Limb (tissue), 2 donors: ENCODE measurements at regions not wholly inside any gene's neighbourhood (a gene's known extent, or its start where the extent isn't known, plus 50 kb on each side); places are given as distances from the start of the nearest gene placed in this dataset.
A peak's percentile ranks its signal among the peaks of the same experiment; 100 is the strongest.

ENCODE experiments used
- DNase-seq, 2 donors: peaks; one replicate each; pipeline ENCODE4 v3.0.0-alpha.2; 2016; ENCODE audit errors: extremely low spot score in 2 of 2

DNA sequence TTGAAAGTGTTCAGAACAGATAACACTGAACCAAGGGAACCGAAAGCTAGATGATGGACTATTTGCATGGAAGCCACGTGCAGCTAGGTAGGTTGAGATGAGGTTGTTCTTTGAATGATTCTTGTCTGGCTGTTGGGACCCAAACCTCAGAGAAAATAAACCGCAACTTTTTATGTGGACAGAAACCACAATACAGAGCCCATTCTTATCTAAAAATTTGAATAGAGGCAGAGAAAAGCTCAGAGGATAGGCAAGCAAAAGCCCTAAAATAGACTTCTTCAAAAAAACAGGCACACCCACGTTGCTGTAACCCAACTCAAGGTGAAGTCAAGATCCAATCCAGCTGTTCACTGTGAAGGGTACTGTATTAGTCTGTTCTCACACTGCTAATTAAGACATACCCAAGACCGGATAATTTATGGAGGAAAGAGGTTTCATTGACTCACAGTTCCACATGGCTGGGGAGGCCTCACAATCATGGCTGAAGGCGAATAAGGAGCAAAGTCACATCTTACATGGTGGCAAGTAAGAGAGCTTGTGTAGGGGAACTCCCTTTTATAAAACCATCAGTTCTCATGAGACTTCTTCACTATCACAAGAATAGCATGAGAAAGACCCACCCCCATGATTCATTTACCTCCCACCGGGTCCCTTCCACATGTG is 353.8 kb downstream of the AACS start:
- no peak for DNase-seq

DNA sequence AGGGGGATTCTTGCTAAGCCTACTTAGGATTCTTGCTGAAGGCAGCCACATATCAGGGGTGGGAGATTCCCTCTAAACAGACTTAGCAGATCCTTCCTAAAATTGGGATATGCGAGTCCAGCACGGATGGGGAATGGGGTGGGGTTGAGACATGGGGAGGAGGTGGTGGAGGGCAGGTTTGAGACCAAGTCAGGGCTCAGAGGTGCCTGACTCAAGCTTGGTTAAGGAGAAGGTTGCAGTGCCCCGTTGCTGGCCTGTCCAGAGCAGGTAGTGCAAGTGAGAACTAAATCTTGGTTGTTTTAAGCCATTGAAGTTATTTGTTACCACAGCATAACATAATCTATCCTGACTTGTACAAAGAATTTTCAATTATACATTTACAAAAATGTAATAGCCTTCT is 359.7 kb downstream of the AACS start:
- DNase-seq = no peak

DNA sequence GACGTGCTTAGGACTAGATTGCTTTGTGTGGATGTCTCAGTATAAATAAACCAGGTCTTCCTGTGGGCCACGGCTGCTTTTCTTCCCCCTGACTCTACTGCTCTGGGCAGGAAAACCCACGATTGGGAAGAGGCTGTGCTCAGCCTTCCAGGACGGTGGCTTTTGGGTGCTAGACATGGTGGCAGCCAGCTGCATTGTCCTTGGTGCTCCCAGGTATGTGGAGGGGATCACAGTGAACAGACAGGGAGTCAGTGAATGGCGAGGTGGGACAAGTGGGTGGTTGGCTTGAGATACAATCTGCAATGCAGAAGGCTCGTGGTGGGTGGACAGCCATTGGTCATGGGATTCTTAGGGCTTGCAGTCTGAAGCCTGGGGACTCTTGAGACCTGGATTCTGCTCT is 366.3 kb downstream of the AACS start:
- DNase-seq = no peak

DNA sequence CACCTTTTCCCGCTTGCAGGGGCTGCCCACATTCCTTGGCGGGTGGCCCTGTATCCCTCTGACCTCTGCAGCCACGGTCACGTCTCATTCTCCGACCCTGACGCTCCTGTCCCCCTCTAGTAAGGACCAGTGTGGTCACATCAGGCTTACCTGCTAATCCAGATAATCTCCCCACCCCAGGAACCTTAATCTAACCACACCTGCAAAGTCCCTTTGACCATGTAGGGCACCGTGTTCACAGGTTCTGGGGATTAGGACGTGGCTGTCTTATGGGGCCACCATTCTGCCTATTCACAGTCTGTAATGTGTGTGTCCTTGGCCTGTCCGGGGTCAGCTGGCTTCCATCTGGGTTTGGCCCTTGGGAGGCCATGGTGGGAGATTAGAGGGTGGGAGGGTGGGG is 368.9 kb downstream of the AACS start:
- no peak for DNase-seq

DNA sequence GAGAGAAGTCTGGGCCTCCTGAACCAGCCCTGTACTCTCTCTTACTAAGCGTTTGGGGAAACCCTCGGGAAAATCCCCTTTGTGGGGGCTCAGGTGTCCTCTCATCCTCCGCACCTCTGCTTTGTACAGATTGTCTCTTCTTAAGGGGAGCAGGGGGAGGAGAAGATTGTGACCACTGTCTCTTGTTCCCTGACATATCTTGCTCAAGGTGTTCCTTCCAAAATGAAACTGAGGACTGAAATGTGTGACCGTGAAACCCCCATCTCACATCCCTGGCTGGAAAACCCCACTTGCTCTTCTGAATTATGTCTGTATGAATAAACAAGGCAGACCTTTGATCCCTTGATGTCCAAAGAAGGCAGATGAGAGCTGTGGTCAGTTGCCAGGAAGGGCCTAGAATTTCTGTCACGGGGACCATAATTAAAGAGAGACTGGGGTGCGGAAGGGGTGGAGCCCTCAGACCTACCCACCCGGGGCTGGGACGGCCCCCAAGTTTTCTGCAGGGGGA is 369.8 kb downstream of the AACS start:
- no peak for DNase-seq

DNA sequence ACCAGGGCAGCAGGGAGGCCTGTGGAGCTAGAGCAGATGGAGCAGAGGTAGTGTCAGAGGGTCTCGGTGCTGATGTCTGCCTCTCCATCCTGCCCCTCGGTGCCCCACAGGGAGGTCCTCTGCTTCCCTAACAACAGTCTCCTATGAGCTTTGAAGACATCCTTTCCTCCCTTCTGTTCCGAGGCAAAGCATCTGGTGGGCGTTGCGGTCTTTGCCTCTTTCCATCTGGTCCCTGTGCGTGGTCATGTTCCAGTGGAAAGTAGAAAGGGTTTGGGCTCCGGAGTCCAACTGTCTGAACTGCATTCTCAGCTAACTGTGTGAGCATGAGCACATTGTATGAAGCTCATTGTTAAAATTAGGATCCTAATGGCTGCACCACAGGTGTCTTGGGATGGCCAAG is 370.6 kb downstream of the AACS start:
- DNase-seq = no peak

DNA sequence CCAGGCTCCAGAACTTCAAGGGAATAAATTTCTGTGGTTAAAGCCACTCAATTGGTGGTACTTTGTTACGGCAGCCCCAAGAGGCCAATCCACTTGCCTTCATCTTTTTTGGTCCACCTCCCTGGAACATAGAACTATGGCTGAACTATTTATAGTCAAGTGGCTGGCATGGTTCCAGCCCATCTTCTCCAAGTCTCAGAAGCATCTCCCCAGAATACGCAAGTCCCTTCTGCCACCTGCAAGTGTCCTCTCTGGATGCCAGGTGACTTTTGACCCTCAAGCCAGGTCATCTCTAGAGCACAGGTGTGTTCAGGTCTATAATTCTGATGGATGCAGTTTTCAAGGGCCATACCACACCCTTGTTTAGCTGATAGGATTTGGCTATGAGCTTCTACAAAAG is 371.5 kb downstream of the AACS start:
- DNase-seq = no peak

GRCh38 chr12:125440399-125440798 is 375.2 kb downstream of the AACS start:
- no peak for DNase-seq

DNA sequence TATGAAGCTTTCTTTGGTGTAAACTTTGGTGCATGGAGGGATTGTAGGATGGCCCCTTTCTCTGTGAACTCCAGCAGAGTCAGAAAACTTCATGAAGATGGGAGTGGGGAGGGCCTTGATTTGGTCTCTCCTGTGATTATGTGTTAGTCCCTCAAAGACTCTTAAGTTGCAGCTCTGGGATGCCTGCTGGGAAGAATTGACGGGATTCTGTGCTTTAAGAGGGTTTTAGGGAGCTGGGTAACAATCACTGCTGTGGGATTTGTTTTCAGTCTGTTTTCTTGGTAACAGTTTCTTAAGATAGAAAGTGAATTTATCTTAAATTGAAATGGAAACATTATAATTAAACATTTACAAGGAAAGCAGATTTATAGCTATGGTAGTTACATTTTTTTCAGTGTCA is 378.1 kb downstream of the AACS start:
- no peak for DNase-seq

DNA sequence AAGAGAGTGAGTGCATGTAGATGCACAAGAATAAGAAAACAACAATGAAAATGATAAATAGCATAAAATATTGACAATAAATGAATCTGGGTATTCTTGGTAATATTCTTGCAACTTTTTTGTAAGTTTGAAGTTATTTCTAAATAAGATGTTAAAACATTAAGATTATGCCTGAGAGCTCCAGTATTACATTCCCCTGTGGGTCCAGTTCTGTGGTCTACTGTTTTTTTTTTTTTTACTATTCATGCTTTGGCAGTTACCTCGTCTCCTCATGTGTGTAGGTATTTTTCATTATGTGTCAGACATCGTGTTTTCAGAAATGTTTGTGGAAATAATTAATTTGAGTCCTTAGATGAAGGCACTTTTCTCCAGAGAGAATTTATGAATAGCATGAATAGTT is 386.2 kb downstream of the AACS start:
- no peak for DNase-seq

DNA sequence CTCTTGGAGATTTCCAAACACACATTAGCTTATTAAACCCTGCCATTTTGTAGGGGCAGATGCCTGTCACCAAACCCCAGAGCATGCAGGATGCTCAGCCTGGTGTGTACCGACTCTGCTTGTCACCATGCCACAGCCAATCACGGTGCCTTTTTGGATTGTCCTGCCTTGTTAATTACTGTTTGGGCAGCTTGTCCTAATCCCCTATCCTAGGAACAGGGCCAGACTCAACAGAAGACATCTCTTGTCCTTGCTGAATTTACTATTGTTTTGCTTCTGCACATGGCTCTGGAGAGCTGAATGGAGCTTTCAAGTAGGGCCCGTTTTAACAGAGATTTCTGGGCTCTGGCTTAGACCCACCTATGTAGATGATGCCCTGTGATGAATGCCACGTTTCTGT is 388.5 kb downstream of the AACS start:
- no peak for DNase-seq

GRCh38 chr12:125454291-125454690 is 389.1 kb downstream of the AACS start:
- DNase-seq = no peak

DNA sequence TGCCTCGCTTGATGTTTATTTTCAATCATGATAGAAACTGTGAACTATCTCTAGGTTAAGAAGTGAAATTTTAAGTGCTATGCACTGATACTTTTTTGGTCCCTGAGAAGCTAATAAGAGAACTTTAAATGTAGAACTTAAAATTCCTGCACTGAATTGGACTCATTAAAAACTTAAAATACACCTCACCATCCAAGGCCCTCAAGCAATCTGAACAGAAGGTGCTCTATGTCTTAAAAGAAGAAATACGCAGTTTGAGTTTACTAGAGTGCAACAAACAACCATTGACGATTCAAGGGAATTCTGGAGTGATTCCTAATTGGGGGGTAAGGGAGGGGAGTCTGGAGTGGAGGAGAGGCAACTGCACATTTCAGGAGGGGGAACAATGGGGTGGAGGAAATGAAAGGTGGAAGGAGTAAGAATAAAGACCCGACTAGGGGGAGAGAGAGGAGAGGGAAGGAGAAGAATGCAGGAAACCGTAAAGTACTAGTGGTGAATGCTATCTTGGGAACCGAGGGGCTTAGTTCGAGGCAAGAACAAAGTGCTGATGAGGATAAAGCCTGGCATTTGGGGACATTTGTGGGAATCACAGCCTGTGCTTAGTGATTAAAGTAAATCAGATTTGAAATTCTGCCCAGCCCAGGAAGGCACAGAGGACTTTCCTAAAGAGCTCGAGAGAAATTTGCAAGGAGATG is 389.7 kb downstream of the AACS start:
- DNase-seq = no peak

GRCh38 chr12:125455556-125455955 is 390.3 kb downstream of the AACS start:
- no peak for DNase-seq

- no peak for DNase-seq
These were observed 393.5 kb downstream of the AACS start for GRCh38 chr12:125458552-125459268.

GRCh38 chr12:125461831-125462230 is 396.6 kb downstream of the AACS start:
- no peak for DNase-seq

- DNase-seq = no peak
These were observed 398.2 kb downstream of the AACS start for GRCh38 chr12:125463386-125463785.

- no peak for DNase-seq
These were observed 402.1 kb downstream of the AACS start for GRCh38 chr12:125467363-125467762.

DNA sequence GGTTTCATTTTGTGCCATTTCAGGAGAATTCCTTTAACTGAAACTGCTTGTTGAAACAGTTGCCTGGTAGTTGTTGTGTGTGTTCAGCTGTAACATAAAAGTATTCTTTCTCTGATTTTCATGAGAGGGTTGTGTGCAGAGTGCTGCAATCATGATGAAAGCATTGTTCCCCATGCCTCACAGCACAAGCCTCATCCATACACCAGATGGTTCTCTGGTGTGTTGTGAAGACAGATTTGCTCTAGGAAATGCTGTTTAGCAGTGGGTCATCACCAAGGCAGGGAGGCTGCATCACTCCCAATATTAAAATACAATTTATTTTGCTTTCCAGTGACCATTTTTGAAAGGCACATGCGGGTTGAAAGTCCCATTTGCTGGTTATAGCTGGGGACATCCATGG is 404.4 kb downstream of the AACS start:
- no peak for DNase-seq

- no peak for DNase-seq
These were observed 405.9 kb downstream of the AACS start for GRCh38 chr12:125470838-125471783.

GRCh38 chr12:125473501-125473900 is 408.3 kb downstream of the AACS start:
- peak in 1 of 2 donors; percentile 42 for DNase-seq
